ENCODE measurements at regions not wholly inside any gene's neighbourhood (a gene's known extent, or its start where the extent isn't known, plus 50 kb on each side); places are given as distances from the start of the nearest gene placed in this dataset.

- no peak overlapping the region for H3K4me3 ChIP-seq (ENCODE audit: low read depth, low read length)
- TF ChIP-seq, protein P1, sequence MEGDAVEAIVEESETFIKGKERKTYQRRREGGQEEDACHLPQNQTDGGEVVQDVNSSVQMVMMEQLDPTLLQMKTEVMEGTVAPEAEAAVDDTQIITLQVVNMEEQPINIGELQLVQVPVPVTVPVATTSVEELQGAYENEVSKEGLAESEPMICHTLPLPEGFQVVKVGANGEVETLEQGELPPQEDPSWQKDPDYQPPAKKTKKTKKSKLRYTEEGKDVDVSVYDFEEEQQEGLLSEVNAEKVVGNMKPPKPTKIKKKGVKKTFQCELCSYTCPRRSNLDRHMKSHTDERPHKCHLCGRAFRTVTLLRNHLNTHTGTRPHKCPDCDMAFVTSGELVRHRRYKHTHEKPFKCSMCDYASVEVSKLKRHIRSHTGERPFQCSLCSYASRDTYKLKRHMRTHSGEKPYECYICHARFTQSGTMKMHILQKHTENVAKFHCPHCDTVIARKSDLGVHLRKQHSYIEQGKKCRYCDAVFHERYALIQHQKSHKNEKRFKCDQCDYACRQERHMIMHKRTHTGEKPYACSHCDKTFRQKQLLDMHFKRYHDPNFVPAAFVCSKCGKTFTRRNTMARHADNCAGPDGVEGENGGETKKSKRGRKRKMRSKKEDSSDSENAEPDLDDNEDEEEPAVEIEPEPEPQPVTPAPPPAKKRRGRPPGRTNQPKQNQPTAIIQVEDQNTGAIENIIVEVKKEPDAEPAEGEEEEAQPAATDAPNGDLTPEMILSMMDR (IDR thresholded peaks at IDR 0.05; ENCODE audit: low read depth, low read length): no peak
These were observed 91.6 kb upstream of the RUNX3 start for GRCh38 chr1:25021591-25022215.

- TF ChIP-seq, protein P1 (IDR thresholded peaks at IDR 0.05; ENCODE audit: low read depth, low read length): no peak
- H3K4me3 ChIP-seq (ENCODE audit: low read depth, low read length): no peak overlapping the region
These were observed 90.9 kb upstream of the RUNX3 start for GRCh38 chr1:25020851-25021590.

- TF ChIP-seq, protein P1 (IDR thresholded peaks at IDR 0.05; ENCODE audit: low read depth, low read length): no peak
- H3K4me3 ChIP-seq (ENCODE audit: low read depth, low read length): no peak overlapping the region
These were observed 90.2 kb upstream of the RUNX3 start for GRCh38 chr1:25020173-25020845.

- H3K4me3 ChIP-seq (ENCODE audit: low read depth, low read length): no peak overlapping the region
- TF ChIP-seq, protein P1 (IDR thresholded peaks at IDR 0.05; ENCODE audit: low read depth, low read length): no peak
These were observed 89.5 kb upstream of the RUNX3 start for GRCh38 chr1:25019337-25020172.

DNA sequence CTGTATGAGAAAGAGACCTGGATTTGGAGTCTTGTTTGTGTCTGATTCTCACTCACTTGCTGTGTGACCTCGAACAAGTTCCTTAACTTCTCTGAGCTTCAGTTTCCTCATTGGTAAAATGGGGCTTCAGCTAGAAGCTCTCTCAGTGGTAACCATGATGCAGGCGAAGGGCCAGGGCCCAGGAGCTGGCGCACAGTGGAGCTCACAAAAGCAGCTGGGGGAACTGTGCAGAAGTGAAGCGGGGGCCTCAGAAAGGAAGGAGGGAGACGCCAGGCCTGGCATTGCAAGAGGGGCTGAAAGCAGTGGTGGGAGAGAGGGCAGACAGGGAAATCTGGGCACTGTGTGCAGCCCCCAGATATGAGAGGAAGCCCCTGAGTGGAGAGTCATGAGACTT is 88.9 kb upstream of the RUNX3 start:
- TF ChIP-seq, protein P1 (IDR thresholded peaks at IDR 0.05; ENCODE audit: low read depth, low read length): no peak
- H3K4me3 ChIP-seq (ENCODE audit: low read depth, low read length): no peak overlapping the region

DNA sequence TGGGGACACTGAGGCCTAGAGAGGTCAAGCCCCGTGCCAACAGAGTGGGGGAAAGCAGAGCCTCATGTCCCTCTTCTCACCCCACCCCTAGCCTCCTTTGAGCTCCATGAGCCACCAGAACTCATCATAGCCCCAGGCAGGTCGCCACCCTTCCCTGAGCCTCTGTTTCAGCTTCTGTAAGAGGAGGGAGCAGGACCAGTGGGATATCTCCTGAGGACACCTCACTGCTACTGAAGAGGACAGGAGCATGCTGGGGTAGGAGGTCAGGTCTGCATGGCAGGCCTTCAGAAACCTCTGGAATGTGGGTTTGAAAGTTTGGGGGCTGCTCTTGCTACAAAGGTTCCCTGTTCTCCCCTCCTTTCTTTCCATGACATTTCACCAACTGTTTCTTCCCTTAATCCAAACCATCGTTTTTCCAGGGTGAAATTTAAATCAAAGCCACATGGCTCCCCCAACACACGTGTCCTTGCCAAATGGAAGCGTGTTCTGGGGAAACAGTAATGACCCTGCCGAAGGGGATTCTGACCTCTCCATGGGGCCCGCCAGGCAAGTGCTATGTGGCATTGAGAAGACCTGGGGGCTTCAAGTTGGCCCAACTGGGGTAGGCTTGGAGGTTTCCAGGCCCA is 88.1 kb upstream of the RUNX3 start:
- no peak overlapping the region for H3K4me3 ChIP-seq (ENCODE audit: low read depth, low read length)
- TF ChIP-seq, protein P1 (IDR thresholded peaks at IDR 0.05; ENCODE audit: low read depth, low read length): no peak

Data from WI38 (cell line).